Neural progenitor cell (in vitro differentiated cells): ENCODE measurements at regions not wholly inside any gene's neighbourhood (a gene's known extent, or its start where the extent isn't known, plus 50 kb on each side); places are given as distances from the start of the nearest gene placed in this dataset.

ENCODE experiments used
- EZH2 ChIP-seq: fragments of 200-600 bp; sonication (generic); IDR thresholded peaks from 2 replicates; pipeline ENCODE4 v1.6.1; 2017; ENCODE audit warnings: antibody characterized with exemption, mild to moderate bottlenecking, moderate library complexity
- TF ChIP-seq, protein P1 (sequence below): fragments of 200-600 bp; sonication (generic); IDR thresholded peaks from 2 replicates; pipeline ENCODE4 v1.5.1; 2017; ENCODE audit warnings: antibody characterized with exemption, mild to moderate bottlenecking

DNA sequence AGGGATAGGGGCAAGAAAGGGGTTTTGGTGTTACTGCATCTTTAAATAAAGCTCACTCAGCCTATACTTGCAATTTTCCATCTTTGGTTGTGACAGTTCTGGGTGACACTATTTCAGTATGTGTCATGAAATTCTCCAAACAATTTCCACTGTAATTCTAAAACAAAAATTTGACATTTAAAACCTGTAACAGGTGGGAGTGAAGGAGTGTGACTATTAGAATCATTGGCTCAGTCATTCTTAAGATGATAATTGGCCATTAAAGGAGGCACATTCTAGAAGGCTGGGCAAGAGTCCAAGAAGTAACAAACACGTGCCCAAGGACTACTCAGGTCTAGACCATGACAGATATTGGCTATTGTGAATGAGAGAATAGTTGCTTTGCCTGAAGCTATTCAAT is 153.3 kb upstream of the ARG1 start:
- TF ChIP-seq, protein P1, sequence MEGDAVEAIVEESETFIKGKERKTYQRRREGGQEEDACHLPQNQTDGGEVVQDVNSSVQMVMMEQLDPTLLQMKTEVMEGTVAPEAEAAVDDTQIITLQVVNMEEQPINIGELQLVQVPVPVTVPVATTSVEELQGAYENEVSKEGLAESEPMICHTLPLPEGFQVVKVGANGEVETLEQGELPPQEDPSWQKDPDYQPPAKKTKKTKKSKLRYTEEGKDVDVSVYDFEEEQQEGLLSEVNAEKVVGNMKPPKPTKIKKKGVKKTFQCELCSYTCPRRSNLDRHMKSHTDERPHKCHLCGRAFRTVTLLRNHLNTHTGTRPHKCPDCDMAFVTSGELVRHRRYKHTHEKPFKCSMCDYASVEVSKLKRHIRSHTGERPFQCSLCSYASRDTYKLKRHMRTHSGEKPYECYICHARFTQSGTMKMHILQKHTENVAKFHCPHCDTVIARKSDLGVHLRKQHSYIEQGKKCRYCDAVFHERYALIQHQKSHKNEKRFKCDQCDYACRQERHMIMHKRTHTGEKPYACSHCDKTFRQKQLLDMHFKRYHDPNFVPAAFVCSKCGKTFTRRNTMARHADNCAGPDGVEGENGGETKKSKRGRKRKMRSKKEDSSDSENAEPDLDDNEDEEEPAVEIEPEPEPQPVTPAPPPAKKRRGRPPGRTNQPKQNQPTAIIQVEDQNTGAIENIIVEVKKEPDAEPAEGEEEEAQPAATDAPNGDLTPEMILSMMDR: no peak
- no peak for TF ChIP-seq EZH2
